CD14-positive monocyte (primary cell): ENCODE measurements at regions not wholly inside any gene's neighbourhood (a gene's known extent, or its start where the extent isn't known, plus 50 kb on each side); places are given as distances from the start of the nearest gene placed in this dataset.
"Not testable (repeated sequence)": the region's sequence is repeated elsewhere in the genome, so short reads cannot be mapped to it uniquely, and the experiment has no call there.

Experiments used
- DNase-seq, 3 donors: peaks; one replicate each; pipeline ENCODE4 v3.0.0-alpha.2; 2011 to 2022
- H2AFZ ChIP-seq: 2 replicates; pipeline ENCODE4 v1.6.0; 2012; ENCODE audit warnings: mild to moderate bottlenecking, low read depth, low read length, inconsistent platforms; ENCODE audit not compliant: insufficient read depth, poor library complexity, severe bottlenecking
- H3K27ac ChIP-seq, 2 donors: 1 replicate in 1 of 2; 2 replicates in 1 of 2; pipeline ENCODE4 v1.5.1; 2012 to 2013; ENCODE audit warnings: low read length in 2 of 2, control low read depth in 1 of 2, inconsistent platforms in 1 of 2, low read depth in 1 of 2, mild to moderate bottlenecking in 1 of 2
- H3K27me3 ChIP-seq, 2 donors: one replicate each; pipeline versions ENCODE4 v1.6.0 to v1.6.1; 2011 to 2013; ENCODE audit warnings: low read length in 2 of 2; ENCODE audit not compliant: control insufficient read depth in 2 of 2, insufficient read depth in 2 of 2
- H3K36me3 ChIP-seq, 2 donors: replicated peaks in 1 of 2; 1 replicate in 1 of 2; 2 replicates in 1 of 2; pipeline versions ENCODE4 v1.5.1 to v1.6.1; 2012 to 2013; ENCODE audit warnings: low read length in 2 of 2, control low read depth in 1 of 2, inconsistent platforms in 1 of 2, mild to moderate bottlenecking in 1 of 2; ENCODE audit not compliant: insufficient read depth in 2 of 2, control insufficient read depth in 1 of 2
- H3K4me1 ChIP-seq, 2 donors: 1 replicate in 1 of 2; 2 replicates in 1 of 2; pipeline versions ENCODE4 v1.5.1 to v1.6.1; 2012 to 2013; ENCODE audit warnings: low read length in 2 of 2, control low read depth in 1 of 2, inconsistent platforms in 1 of 2, mild to moderate bottlenecking in 1 of 2, moderate library complexity in 1 of 2; ENCODE audit not compliant: insufficient read depth in 2 of 2, control insufficient read depth in 1 of 2
- H3K4me2 ChIP-seq: replicated peaks from 2 replicates; pipeline ENCODE3; 2012; ENCODE audit warnings: low read length, moderate library complexity, mild to moderate bottlenecking; ENCODE audit not compliant: poor library complexity, severe bottlenecking; ENCODE audit errors: extremely low read depth
- H3K4me3 ChIP-seq, 3 experiments: fragments of 200-600 bp in 1 of 3; sonication (generic) in 1 of 3; replicated peaks in 1 of 3; 1 replicate in 2 of 3; 2 replicates in 1 of 3; pipeline ENCODE4 v1.5.1; 2011 to 2013; ENCODE audit warnings: low read length in 3 of 3, mild to moderate bottlenecking in 3 of 3, control low read depth in 2 of 3, low read depth in 2 of 3, inconsistent platforms in 1 of 3, moderate library complexity in 1 of 3
- H3K79me2 ChIP-seq: 2 replicates; pipeline ENCODE4 v1.6.0; 2012; ENCODE audit warnings: mild to moderate bottlenecking, control low read depth, inconsistent platforms, low read length, moderate library complexity; ENCODE audit not compliant: insufficient read depth
- H3K9ac ChIP-seq: 2 replicates; pipeline ENCODE4 v1.6.0; 2017; ENCODE audit warnings: low read length, mild to moderate bottlenecking; ENCODE audit not compliant: insufficient read depth, poor library complexity, severe bottlenecking
- H3K9me3 ChIP-seq, 2 donors: replicated peaks in 1 of 2; 1 replicate in 1 of 2; 2 replicates in 1 of 2; pipeline versions ENCODE4 v1.5.1 to v1.6.1; 2012 to 2013; ENCODE audit warnings: low read length in 2 of 2, control low read depth in 1 of 2; ENCODE audit not compliant: control insufficient read depth in 1 of 2, insufficient read depth in 1 of 2
- H4K20me1 ChIP-seq: 2 replicates; pipeline ENCODE4 v1.6.0; 2012; ENCODE audit warnings: mild to moderate bottlenecking, low read length, control low read depth, moderate library complexity; ENCODE audit not compliant: insufficient read depth
- H3K27ac Mint-ChIP-seq, 7 donors: one replicate each; pipeline ENCODE4 v1.8.0; 2020; ENCODE audit warnings: mild to moderate bottlenecking in 7 of 7, mixed read lengths in 7 of 7, moderate library complexity in 6 of 7, inconsistent platforms in 2 of 7
- H3K27me3 Mint-ChIP-seq, 3 donors: one replicate each; pipeline ENCODE4 v1.8.0; 2021 to 2022; ENCODE audit warnings: low read depth in 3 of 3, mild to moderate bottlenecking in 3 of 3, mixed read lengths in 3 of 3, moderate library complexity in 3 of 3, inconsistent platforms in 1 of 3
- H3K36me3 Mint-ChIP-seq, 2 donors: one replicate each; pipeline ENCODE4 v1.8.0; 2020; ENCODE audit warnings: mixed read lengths in 2 of 2, inconsistent platforms in 1 of 2, mild to moderate bottlenecking in 1 of 2
- H3K4me1 Mint-ChIP-seq: one replicate; pipeline ENCODE4 v1.8.0; 2020; ENCODE audit warnings: mild to moderate bottlenecking, mixed read lengths
- H3K4me3 Mint-ChIP-seq, 2 donors: one replicate each; pipeline ENCODE4 v1.8.0; 2020; ENCODE audit warnings: mild to moderate bottlenecking in 2 of 2, mixed read lengths in 2 of 2, moderate library complexity in 1 of 2
- H3K9me3 Mint-ChIP-seq, 7 donors: one replicate each; pipeline ENCODE4 v1.8.0; 2020 to 2022; ENCODE audit warnings: mixed read lengths in 7 of 7, mild to moderate bottlenecking in 6 of 7, moderate library complexity in 6 of 7, inconsistent platforms in 2 of 7
- WGBS: methylation state at CpG from one replicate; pipeline ENCODE4 v1.1.5; 2013; ENCODE audit warnings: missing lambda C conversion rate; ENCODE audit not compliant: insufficient coverage; 5-methylcytosine and 5-hydroxymethylcytosine counted together
- intact Hi-C, 2 donors: fragments of 100-400 bp; cut with micrococcal nuclease; formaldehyde crosslinking; loops; one replicate each; pipeline versions ENCODE4 v1.15.0 to v1.15.1; 2023
- TF ChIP-seq, protein P1 (sequence below): fragments of 200-600 bp; IDR thresholded peaks from one replicate; pipeline ENCODE4 v1.8.0; 2022; ENCODE audit warnings: antibody characterized with exemption, mild to moderate bottlenecking

DNA sequence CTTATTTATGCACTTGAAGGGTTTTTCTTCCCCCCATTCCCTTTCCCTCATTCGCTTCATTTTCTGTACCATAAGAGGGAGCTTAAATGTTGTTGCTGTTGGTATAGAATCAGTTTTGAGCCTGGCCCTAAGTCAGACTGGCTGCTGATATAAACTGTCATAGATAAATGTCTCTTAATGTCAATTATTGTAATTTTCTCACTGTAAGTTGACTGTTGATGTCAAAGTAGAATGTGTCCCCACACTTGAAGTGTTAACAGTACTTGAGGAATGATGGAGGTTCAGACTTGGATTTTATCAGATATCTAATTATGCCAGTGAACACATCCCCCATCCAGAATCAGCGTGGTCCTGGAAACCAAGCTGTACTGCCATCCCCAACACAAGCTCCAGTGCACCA lies 87.8 kb downstream of the PRR15 start:
- Mint-ChIP-seq H3K27me3 (no peaks in the 10 kb centered on the region), H3K9me3 (peaks cover 0 to 5% (median 3%) of the 10 kb centered on the region in 7 donors), H3K4me1 (peaks cover 11% of the 10 kb centered on the region), H3K4me3 (no peak overlapping the region), H3K27ac (no peak overlapping the region), H3K36me3 (peaks cover 2 to 14% of the 10 kb centered on the region in 2 donors)
- Histone ChIP-seq H4K20me1 (no peaks in the 10 kb centered on the region), H3K27ac (no peak overlapping the region), H3K4me2 (no peak overlapping the region), H2AFZ (no peak overlapping the region), H3K9ac (no peak overlapping the region), H3K36me3 (no peaks in the 10 kb centered on the region), H3K79me2 (no peaks in the 10 kb centered on the region), H3K4me1 (no peaks in the 10 kb centered on the region), H3K27me3 (no peaks in the 10 kb centered on the region), H3K9me3 (peaks cover 0 to 4% of the 10 kb centered on the region in 2 donors), H3K4me3 (no peak overlapping the region)
- TF ChIP-seq, protein P1, sequence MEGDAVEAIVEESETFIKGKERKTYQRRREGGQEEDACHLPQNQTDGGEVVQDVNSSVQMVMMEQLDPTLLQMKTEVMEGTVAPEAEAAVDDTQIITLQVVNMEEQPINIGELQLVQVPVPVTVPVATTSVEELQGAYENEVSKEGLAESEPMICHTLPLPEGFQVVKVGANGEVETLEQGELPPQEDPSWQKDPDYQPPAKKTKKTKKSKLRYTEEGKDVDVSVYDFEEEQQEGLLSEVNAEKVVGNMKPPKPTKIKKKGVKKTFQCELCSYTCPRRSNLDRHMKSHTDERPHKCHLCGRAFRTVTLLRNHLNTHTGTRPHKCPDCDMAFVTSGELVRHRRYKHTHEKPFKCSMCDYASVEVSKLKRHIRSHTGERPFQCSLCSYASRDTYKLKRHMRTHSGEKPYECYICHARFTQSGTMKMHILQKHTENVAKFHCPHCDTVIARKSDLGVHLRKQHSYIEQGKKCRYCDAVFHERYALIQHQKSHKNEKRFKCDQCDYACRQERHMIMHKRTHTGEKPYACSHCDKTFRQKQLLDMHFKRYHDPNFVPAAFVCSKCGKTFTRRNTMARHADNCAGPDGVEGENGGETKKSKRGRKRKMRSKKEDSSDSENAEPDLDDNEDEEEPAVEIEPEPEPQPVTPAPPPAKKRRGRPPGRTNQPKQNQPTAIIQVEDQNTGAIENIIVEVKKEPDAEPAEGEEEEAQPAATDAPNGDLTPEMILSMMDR = no peak
- DNase-seq = no peak
- intact Hi-C loops = no loop called here
- no CpG with 5 or more reads among the region's 2 CpGs for WGBS

DNA sequence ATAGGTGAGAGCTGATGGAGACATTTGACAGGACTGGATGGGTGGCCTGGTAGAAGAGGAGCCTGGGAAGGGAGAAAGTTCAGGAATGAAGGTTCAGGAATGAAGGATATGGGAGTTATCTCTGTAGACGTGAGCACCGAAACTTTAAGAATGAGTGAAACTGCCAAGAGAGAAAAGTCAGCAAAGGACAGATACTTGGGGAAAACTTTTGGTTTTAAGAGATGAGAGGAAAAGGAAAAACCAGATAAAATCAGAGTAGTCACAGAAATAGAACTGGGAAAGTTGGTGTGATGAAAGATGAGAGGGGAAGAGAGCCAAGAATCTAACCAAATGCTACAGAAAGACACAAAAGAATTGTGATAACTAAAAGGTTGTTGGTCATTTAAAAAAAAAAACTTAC lies 88.9 kb downstream of the PRR15 start:
- peaks cover 6% of the 10 kb centered on the region for H3K4me1 Mint-ChIP-seq
- Histone ChIP-seq H3K27me3 (no peaks in the 10 kb centered on the region), H2AFZ (no peak overlapping the region), H3K36me3 (no peaks in the 10 kb centered on the region), H3K9ac (no peak overlapping the region), H3K9me3 (peaks cover 0 to 4% of the 10 kb centered on the region in 2 donors), H3K27ac (no peak overlapping the region), H3K4me3 (no peak overlapping the region), H4K20me1 (no peaks in the 10 kb centered on the region), H3K4me2 (no peak overlapping the region), H3K4me1 (no peaks in the 10 kb centered on the region), H3K79me2 (no peaks in the 10 kb centered on the region)
- TF ChIP-seq, protein P1 = no peak
- 100% methylated on average over 2 of the region's 2 CpGs for WGBS
- intact Hi-C loops = no loop called here
- peaks cover 2 to 14% of the 10 kb centered on the region in 2 donors for H3K36me3 Mint-ChIP-seq
- no peak overlapping the region for H3K4me3 Mint-ChIP-seq
- H3K27ac Mint-ChIP-seq = no peak overlapping the region
- H3K27me3 Mint-ChIP-seq = no peaks in the 10 kb centered on the region
- H3K9me3 Mint-ChIP-seq = peaks cover 0 to 5% (median 3%) of the 10 kb centered on the region in 7 donors
- no peak for DNase-seq

- H3K79me2 ChIP-seq, H3K27me3 ChIP-seq, H2AFZ ChIP-seq, DNase-seq, H3K9ac ChIP-seq, H3K27ac Mint-ChIP-seq, H3K9me3 ChIP-seq, H3K9me3 Mint-ChIP-seq, H3K4me3 ChIP-seq, H3K4me1 ChIP-seq, H3K4me2 ChIP-seq, H3K27me3 Mint-ChIP-seq, H3K4me1 Mint-ChIP-seq, intact Hi-C loops, H3K36me3 ChIP-seq, H4K20me1 ChIP-seq, H3K27ac ChIP-seq, H3K4me3 Mint-ChIP-seq: not testable (repeated sequence)
- peaks cover 2 to 13% of the 10 kb centered on the region in 2 donors for H3K36me3 Mint-ChIP-seq
- WGBS = 70% methylated on average over 2 of the region's 4 CpGs
These were observed 90.7 kb downstream of the PRR15 start for GRCh38 chr7:29654340-29654739.
